Neural cell (in vitro differentiated cells): ENCODE measurements at regions not wholly inside any gene's neighbourhood (a gene's known extent, or its start where the extent isn't known, plus 50 kb on each side); places are given as distances from the start of the nearest gene placed in this dataset.

Source experiments
- H2AFZ ChIP-seq: fragments of 200-600, 300-800 bp; sonication (generic), shearing (Covaris generic); 2 replicates; pipeline ENCODE4 v1.6.0; 2014; ENCODE audit warnings: low read depth, mild to moderate bottlenecking, antibody characterized with exemption, low read length, moderate library complexity
- H3F3A ChIP-seq: fragments of 200-600 bp; shearing (Covaris generic); 2 replicates; pipeline ENCODE4 v1.6.1; 2016; ENCODE audit warnings: mild to moderate bottlenecking, moderate library complexity, mixed read lengths, antibody characterized with exemption, low read length; ENCODE audit not compliant: insufficient read depth, poor library complexity, severe bottlenecking
- H3K27ac ChIP-seq: fragments of 200-600, 300-800 bp; sonication (generic), shearing (Covaris generic); 2 replicates; pipeline ENCODE4 v1.5.1; 2014; ENCODE audit warnings: mild to moderate bottlenecking, low read length, moderate library complexity
- H3K27me3 ChIP-seq: fragments of 300-800, 200-600 bp; sonication (generic), shearing (Covaris generic); 2 replicates; pipeline ENCODE4 v1.6.0; 2014; ENCODE audit warnings: mild to moderate bottlenecking, low read depth, low read length, moderate library complexity; ENCODE audit not compliant: insufficient read depth
- H3K36me3 ChIP-seq: fragments of 300-800, 200-600 bp; sonication (generic), shearing (Covaris generic); 2 replicates; pipeline ENCODE4 v1.5.1; 2014; ENCODE audit warnings: mild to moderate bottlenecking, antibody characterized with exemption, low read length, moderate library complexity; ENCODE audit not compliant: insufficient read depth
- H3K4me2 ChIP-seq: fragments of 300-800, 200-600 bp; sonication (generic), shearing (Covaris generic); 2 replicates; pipeline ENCODE4 v1.6.0; 2014; ENCODE audit warnings: mild to moderate bottlenecking, low read length
- H3K4me3 ChIP-seq: fragments of 300-800, 200-600 bp; sonication (generic), shearing (Covaris generic); 2 replicates; pipeline ENCODE4 v1.5.1; 2014; ENCODE audit warnings: mild to moderate bottlenecking, low read length, moderate library complexity
- H3K79me2 ChIP-seq: fragments of 200-600 bp; shearing (Covaris generic); replicated peaks from 2 replicates; pipeline ENCODE4 v1.6.0; 2014; ENCODE audit warnings: mild to moderate bottlenecking, low read length, moderate library complexity; ENCODE audit not compliant: insufficient read depth
- H3K9ac ChIP-seq: fragments of 300-800, 200-600 bp; sonication (generic), shearing (Covaris generic); 2 replicates; pipeline ENCODE4 v1.6.1; 2016; ENCODE audit warnings: mild to moderate bottlenecking, low read length, mixed read lengths
- H3K9me2 ChIP-seq: fragments of 200-600 bp; shearing (Covaris generic); 2 replicates; pipeline ENCODE4 v1.6.1; 2016; ENCODE audit warnings: mild to moderate bottlenecking, low read length, mixed read lengths; ENCODE audit not compliant: insufficient read depth
- H3K9me3 ChIP-seq: fragments of 200-600, 300-800 bp; sonication (generic), shearing (Covaris generic); 2 replicates; pipeline ENCODE4 v1.6.1; 2016; ENCODE audit warnings: mild to moderate bottlenecking, mixed run types, low read length, moderate library complexity, mixed read lengths
- H4K20me1 ChIP-seq: fragments of 200-600 bp; shearing (Covaris generic); 2 replicates; pipeline ENCODE4 v1.6.1; 2016; ENCODE audit warnings: mild to moderate bottlenecking, mixed run types; ENCODE audit not compliant: insufficient read depth
- CTCF ChIP-seq: fragments of 450-650 bp; IDR thresholded peaks from 2 replicates; pipeline ENCODE4 v1.5.1; 2014; ENCODE audit warnings: antibody characterized with exemption, mild to moderate bottlenecking, moderate library complexity; ENCODE audit not compliant: poor library complexity, severe bottlenecking
- EP300 ChIP-seq: fragments of 450-650 bp; conservative IDR thresholded peaks from 2 replicates; pipeline ENCODE4 v1.6.1; 2014; ENCODE audit warnings: antibody characterized with exemption, mild to moderate bottlenecking, moderate library complexity; ENCODE audit not compliant: poor library complexity, severe bottlenecking
- EZH2 ChIP-seq: fragments of 200-600, 300-800 bp; shearing (Covaris generic), sonication (generic); IDR thresholded peaks from 2 replicates; pipeline ENCODE4 v1.6.1; 2014; ENCODE audit warnings: antibody characterized with exemption, low read length, borderline replicate concordance, mild to moderate bottlenecking; ENCODE audit not compliant: insufficient read depth, poor library complexity, severe bottlenecking
- MXI1 ChIP-seq: fragments of 450-650 bp; conservative IDR thresholded peaks from 2 replicates; pipeline ENCODE4 v1.6.1; 2014; ENCODE audit warnings: antibody characterized with exemption, mild to moderate bottlenecking; ENCODE audit not compliant: poor library complexity, severe bottlenecking
- POLR2AphosphoS5 ChIP-seq: IDR thresholded peaks from 2 replicates; pipeline ENCODE4 v1.6.1; 2012
- RAD21 ChIP-seq: fragments of 450-650 bp; conservative IDR thresholded peaks from 2 replicates; pipeline ENCODE4 v1.6.1; 2014; ENCODE audit warnings: antibody characterized with exemption, mild to moderate bottlenecking, moderate library complexity
- REST ChIP-seq: IDR thresholded peaks from 2 replicates; pipeline ENCODE4 v1.6.1; 2012; ENCODE audit warnings: borderline replicate concordance
- SMC3 ChIP-seq: fragments of 450-650 bp; conservative IDR thresholded peaks from 2 replicates; pipeline ENCODE4 v1.6.1; 2014; ENCODE audit warnings: antibody characterized with exemption, mild to moderate bottlenecking, moderate library complexity; ENCODE audit not compliant: poor library complexity
- TAF1 ChIP-seq: IDR thresholded peaks from 2 replicates; pipeline ENCODE4 v1.6.1; 2012; ENCODE audit warnings: low read depth

GRCh38 chr22:35206889-35207288 lies 50.4 kb upstream of the HMGXB4 start:
- peak overlapping the region; percentile 97 for H3K27ac ChIP-seq
- no peak overlapping the region for H2AFZ ChIP-seq
- H3K27me3 ChIP-seq = no peaks in the 10 kb centered on the region
- no peaks in the 10 kb centered on the region for H3K79me2 ChIP-seq
- TF ChIP-seq EP300 (no peak), POLR2AphosphoS5 (no peak), EZH2 (no peak), REST (no peak), RAD21 (no peak), TAF1 (no peak), CTCF (no peak), MXI1 (no peak), SMC3 (no peak)
- H4K20me1 ChIP-seq = no peaks in the 10 kb centered on the region
- no peaks in the 10 kb centered on the region for H3K9me3 ChIP-seq
- H3K4me2 ChIP-seq = no peak overlapping the region
- no peaks in the 10 kb centered on the region for H3K9me2 ChIP-seq
- no peak overlapping the region for H3K4me3 ChIP-seq
- H3K9ac ChIP-seq = no peak overlapping the region
- H3K36me3 ChIP-seq = no peaks in the 10 kb centered on the region
- peaks cover 20% of the 10 kb centered on the region for H3F3A ChIP-seq
